ENCODE measurements at regions not wholly inside any gene's neighbourhood (a gene's known extent, or its start where the extent isn't known, plus 50 kb on each side); places are given as distances from the start of the nearest gene placed in this dataset.

DNA sequence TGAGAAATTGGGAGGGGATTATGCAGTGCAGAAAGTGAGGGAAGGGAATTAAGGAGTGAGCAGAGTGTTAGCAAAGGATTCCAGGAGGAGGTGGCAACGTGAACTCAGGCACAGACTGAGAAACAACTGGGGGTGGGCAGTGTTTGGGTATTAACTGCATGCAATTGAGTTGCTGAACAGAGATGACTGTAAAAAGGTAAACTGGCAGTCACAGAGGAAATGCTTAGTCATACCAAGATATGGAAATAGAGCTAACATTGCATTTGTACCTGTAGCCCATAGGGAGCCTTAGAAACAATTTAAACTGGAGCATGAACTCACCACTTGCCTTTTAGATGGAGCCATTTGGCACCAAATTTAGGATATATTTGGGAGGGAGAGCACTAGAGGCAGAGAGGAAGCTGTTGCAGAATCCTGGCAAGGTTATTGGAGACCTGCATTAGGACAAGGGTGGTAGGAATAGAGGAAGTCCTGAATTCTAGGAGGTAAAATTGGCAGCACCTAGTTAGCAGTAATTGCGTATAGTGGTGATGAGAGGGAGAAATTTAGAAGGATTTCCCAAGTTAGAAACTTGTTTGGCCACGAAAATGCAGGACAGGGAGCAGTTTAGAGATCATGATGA lies 100.6 kb upstream of the FRY start:
- H3K27me3 ChIP-seq (ENCODE audit: insufficient read depth), result no peaks in the 10 kb centered on the region
- ChIA-PET POLR2A (no interaction called here), CTCF (interaction anchor here (0.9 to 3.2 kb wide), 2 partner anchors 16 to 21 kb away, joined by 3 to 15 read pairs; no protein-coding TSS in a partner anchor)
- H3K27ac ChIP-seq (ENCODE audit: low read depth in 2 of 2, low read length in 1 of 2), result no peak overlapping the region
- no peaks in the 10 kb centered on the region for H4K20me1 ChIP-seq (ENCODE audit: insufficient read depth)
- no peaks in the 10 kb centered on the region for H3K36me3 ChIP-seq (replicated peaks in 1 of 2; ENCODE audit: control insufficient read depth in 1 of 2, insufficient read depth in 2 of 2, low read length in 1 of 2)
- WGBS (ENCODE audit: low lambda C conversion rate), result 63% methylated on average over 3 of the region's 3 CpGs
- H3K9me3 ChIP-seq, result no peaks in the 10 kb centered on the region
- H3F3A ChIP-seq (replicated peaks; ENCODE audit: insufficient read depth), result no peaks in the 10 kb centered on the region
- DNase-seq, result no peak
- no peak overlapping the region for H3K9ac ChIP-seq
- no peaks in the 10 kb centered on the region for H3K79me2 ChIP-seq (ENCODE audit: insufficient read depth)
- H3K4me3 ChIP-seq (ENCODE audit: low read depth in 2 of 2, low read length in 1 of 2), result no peak overlapping the region
- no peak overlapping the region for H2AFZ ChIP-seq (ENCODE audit: low read depth)
- no peak overlapping the region for H3K4me2 ChIP-seq
- peaks cover 3 to 11% of the 10 kb centered on the region in 2 experiments; a peak in 3 of 4 replicates for H3K4me1 ChIP-seq (ENCODE audit: control insufficient read depth in 1 of 2, insufficient read depth in 2 of 2, low read depth in 1 of 2, low read length in 1 of 2)
- no peaks in the 10 kb centered on the region for H3K9me2 ChIP-seq
- TF ChIP-seq ZBTB33 (IDR thresholded peaks at IDR 0.05; ENCODE audit: borderline replicate concordance, low read depth) (no peak), ELF1 (IDR thresholded peaks at IDR 0.05) (no peak), PBX3 (IDR thresholded peaks at IDR 0.05) (no peak), TAF1 (IDR thresholded peaks at IDR 0.05; ENCODE audit: borderline replicate concordance, low read depth, low read length) (no peak), POLR2AphosphoS5 (IDR thresholded peaks at IDR 0.05; ENCODE audit: low read depth, low read length) (no peak), RAD21 (IDR thresholded peaks at IDR 0.05; ENCODE audit: low read length) (no peak), SIN3A (IDR thresholded peaks at IDR 0.05; ENCODE audit: borderline replicate concordance, low read depth, low read length) (no peak), MEF2A (IDR thresholded peaks at IDR 0.05; ENCODE audit: borderline replicate concordance, low read depth) (no peak)
- TF ChIP-seq, protein P1, sequence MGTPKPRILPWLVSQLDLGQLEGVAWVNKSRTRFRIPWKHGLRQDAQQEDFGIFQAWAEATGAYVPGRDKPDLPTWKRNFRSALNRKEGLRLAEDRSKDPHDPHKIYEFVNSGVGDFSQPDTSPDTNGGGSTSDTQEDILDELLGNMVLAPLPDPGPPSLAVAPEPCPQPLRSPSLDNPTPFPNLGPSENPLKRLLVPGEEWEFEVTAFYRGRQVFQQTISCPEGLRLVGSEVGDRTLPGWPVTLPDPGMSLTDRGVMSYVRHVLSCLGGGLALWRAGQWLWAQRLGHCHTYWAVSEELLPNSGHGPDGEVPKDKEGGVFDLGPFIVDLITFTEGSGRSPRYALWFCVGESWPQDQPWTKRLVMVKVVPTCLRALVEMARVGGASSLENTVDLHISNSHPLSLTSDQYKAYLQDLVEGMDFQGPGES (IDR thresholded peaks at IDR 0.05; ENCODE audit: low read depth, low read length), result no peak

DNA sequence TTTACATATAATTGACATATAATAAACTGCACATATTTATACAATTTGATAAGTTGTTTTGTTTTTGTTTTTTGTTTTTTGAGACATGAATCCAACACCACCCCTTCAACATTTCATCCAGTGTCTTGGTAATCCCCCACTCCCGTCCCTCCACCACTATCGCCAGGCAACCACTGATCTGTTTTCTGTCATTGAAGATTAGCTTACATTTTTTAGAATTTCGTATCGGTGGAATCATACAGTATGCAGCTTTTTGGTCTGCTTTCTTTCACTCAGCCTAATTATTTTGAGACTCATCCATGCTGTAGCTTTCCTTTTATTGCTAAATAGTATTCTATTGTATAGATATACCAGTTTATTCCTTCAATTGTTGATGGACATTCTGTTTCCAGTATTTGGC lies 94.1 kb upstream of the FRY start:
- no peaks in the 10 kb centered on the region for H3K9me2 ChIP-seq
- no peaks in the 10 kb centered on the region for H4K20me1 ChIP-seq (ENCODE audit: insufficient read depth)
- 61% methylated on average over 4 of the region's 4 CpGs for WGBS (ENCODE audit: low lambda C conversion rate)
- H3K9ac ChIP-seq, result no peak overlapping the region
- no peaks in the 10 kb centered on the region for H3K79me2 ChIP-seq (ENCODE audit: insufficient read depth)
- no peaks in the 10 kb centered on the region for H3K36me3 ChIP-seq (replicated peaks in 1 of 2; ENCODE audit: control insufficient read depth in 1 of 2, insufficient read depth in 2 of 2, low read length in 1 of 2)
- no peak overlapping the region for H3K4me3 ChIP-seq (ENCODE audit: low read depth in 2 of 2, low read length in 1 of 2)
- H3K27ac ChIP-seq (ENCODE audit: low read depth in 2 of 2, low read length in 1 of 2), result no peak overlapping the region
- POLR2A ChIA-PET, result no interaction called here
- no peak for DNase-seq
- no peak overlapping the region for H3K4me2 ChIP-seq
- no peak overlapping the region for H2AFZ ChIP-seq (ENCODE audit: low read depth)
- H3F3A ChIP-seq (replicated peaks; ENCODE audit: insufficient read depth), result no peaks in the 10 kb centered on the region
- CTCF ChIA-PET, result interaction anchor here (1.3 to 2.1 kb wide), 3 partner anchors 14 to 93 kb away, joined by 3 to 5 read pairs (median 4); no protein-coding TSS in a partner anchor
- no peaks in the 10 kb centered on the region for H3K4me1 ChIP-seq (ENCODE audit: control insufficient read depth in 1 of 2, insufficient read depth in 2 of 2, low read depth in 1 of 2, low read length in 1 of 2)
- H3K27me3 ChIP-seq (ENCODE audit: insufficient read depth), result no peaks in the 10 kb centered on the region
- TF ChIP-seq EP300 (IDR thresholded peaks at IDR 0.05; ENCODE audit: borderline replicate concordance in 1 of 2, low read depth in 1 of 2, low read length in 1 of 2) (no peak), GATA2 (CRISPR knock-in tag; IDR thresholded peaks at IDR 0.05) (no peak)
- H3K9me3 ChIP-seq, result no peaks in the 10 kb centered on the region
